ENCODE measurements at regions not wholly inside any gene's neighbourhood (a gene's known extent, or its start where the extent isn't known, plus 50 kb on each side); places are given as distances from the start of the nearest gene placed in this dataset.

GRCh38 chr5:106976363-106976762 is 694.4 kb downstream of the EFNA5 start:
- Histone ChIP-seq H3K36me3 (ENCODE audit: insufficient read depth, low read length) (no peaks in the 10 kb centered on the region), H3K9me3 (ENCODE audit: control insufficient read depth in 1 of 2, low read length in 2 of 2) (no peaks in the 10 kb centered on the region), H3K4me1 (ENCODE audit: insufficient read depth, low read length) (no peaks in the 10 kb centered on the region), H3K4me3 (ENCODE audit: low read length in 2 of 2) (no peak overlapping the region), H3K27ac (ENCODE audit: low read depth, low read length) (no peak overlapping the region), H3K27me3 (ENCODE audit: insufficient read depth, low read length) (no peaks in the 10 kb centered on the region)
- intact Hi-C loops (cut with micrococcal nuclease): no loop called here
- Mint-ChIP-seq H3K4me3 (no peak overlapping the region), H3K9me3 (peaks cover 0 to 5% (median 0%) of the 10 kb centered on the region in 8 donors), H3K27ac (no peak overlapping the region), H3K4me1 (no peaks in the 10 kb centered on the region), H3K36me3 (no peaks in the 10 kb centered on the region), H3K27me3 (peaks cover 0 to 3% of the 10 kb centered on the region in 2 donors)
- ChIA-PET CTCF (ENCODE audit: partially characterized antibody) (no interaction called here), POLR2A (ENCODE audit: partially characterized antibody) (no interaction called here)
- no peak for DNase-seq

GRCh38 chr5:106974272-106974671 is 696.5 kb downstream of the EFNA5 start:
- Mint-ChIP-seq H3K27me3 (no peaks in the 10 kb centered on the region), H3K9me3 (peaks cover 0 to 2% (median 0%) of the 10 kb centered on the region in 8 donors), H3K4me1 (no peaks in the 10 kb centered on the region), H3K4me3 (no peak overlapping the region), H3K36me3 (no peaks in the 10 kb centered on the region), H3K27ac (no peak overlapping the region)
- Histone ChIP-seq H3K9me3 (ENCODE audit: control insufficient read depth in 1 of 2, low read length in 2 of 2) (no peaks in the 10 kb centered on the region), H3K36me3 (ENCODE audit: insufficient read depth, low read length) (no peaks in the 10 kb centered on the region), H3K27ac (ENCODE audit: low read depth, low read length) (no peak overlapping the region), H3K4me1 (ENCODE audit: insufficient read depth, low read length) (no peaks in the 10 kb centered on the region), H3K4me3 (ENCODE audit: low read length in 2 of 2) (no peak overlapping the region), H3K27me3 (ENCODE audit: insufficient read depth, low read length) (no peaks in the 10 kb centered on the region)
- DNase-seq: no peak
- ChIA-PET CTCF (ENCODE audit: partially characterized antibody) (no interaction called here), POLR2A (ENCODE audit: partially characterized antibody) (no interaction called here)
- intact Hi-C loops (cut with micrococcal nuclease): no loop called here

GRCh38 chr5:106966686-106967315 is 703.9 kb downstream of the EFNA5 start:
- H3K9me3 ChIP-seq (ENCODE audit: control insufficient read depth in 1 of 2, low read length in 2 of 2): no peaks in the 10 kb centered on the region
- intact Hi-C loops (cut with micrococcal nuclease): no loop called here
- ChIA-PET CTCF (ENCODE audit: partially characterized antibody) (no interaction called here), POLR2A (ENCODE audit: partially characterized antibody) (no interaction called here)
- no peak overlapping the region for H3K4me3 ChIP-seq (ENCODE audit: low read length in 2 of 2)
- H3K36me3 ChIP-seq (ENCODE audit: insufficient read depth, low read length): no peaks in the 10 kb centered on the region
- Mint-ChIP-seq H3K27me3 (no peaks in the 10 kb centered on the region), H3K9me3 (peaks cover 2 to 10% (median 5%) of the 10 kb centered on the region in 8 donors), H3K27ac (no peak overlapping the region), H3K36me3 (no peaks in the 10 kb centered on the region), H3K4me1 (no peaks in the 10 kb centered on the region), H3K4me3 (no peak overlapping the region)
- H3K27me3 ChIP-seq (ENCODE audit: insufficient read depth, low read length): no peaks in the 10 kb centered on the region
- no peaks in the 10 kb centered on the region for H3K4me1 ChIP-seq (ENCODE audit: insufficient read depth, low read length)
- no peak for DNase-seq
- no peak overlapping the region for H3K27ac ChIP-seq (ENCODE audit: low read depth, low read length)

- H3K4me1 ChIP-seq (ENCODE audit: insufficient read depth, low read length): no peaks in the 10 kb centered on the region
- H3K9me3 ChIP-seq (ENCODE audit: control insufficient read depth in 1 of 2, low read length in 2 of 2): no peaks in the 10 kb centered on the region
- Mint-ChIP-seq H3K27ac (no peak overlapping the region), H3K4me1 (no peaks in the 10 kb centered on the region), H3K36me3 (no peaks in the 10 kb centered on the region), H3K27me3 (no peaks in the 10 kb centered on the region), H3K4me3 (no peak overlapping the region), H3K9me3 (peaks cover 3 to 12% (median 5%) of the 10 kb centered on the region in 8 donors)
- H3K36me3 ChIP-seq (ENCODE audit: insufficient read depth, low read length): no peaks in the 10 kb centered on the region
- ChIA-PET POLR2A (ENCODE audit: partially characterized antibody) (no interaction called here), CTCF (ENCODE audit: partially characterized antibody) (no interaction called here)
- DNase-seq: no peak
- no peak overlapping the region for H3K27ac ChIP-seq (ENCODE audit: low read depth, low read length)
- H3K4me3 ChIP-seq (ENCODE audit: low read length in 2 of 2): no peak overlapping the region
- intact Hi-C loops (cut with micrococcal nuclease): no loop called here
- no peaks in the 10 kb centered on the region for H3K27me3 ChIP-seq (ENCODE audit: insufficient read depth, low read length)
Measured at GRCh38 chr5:106964132-106964531, 706.6 kb downstream of the EFNA5 start.

GRCh38 chr5:106963630-106964029 is 707.1 kb downstream of the EFNA5 start:
- H3K36me3 ChIP-seq (ENCODE audit: insufficient read depth, low read length): no peaks in the 10 kb centered on the region
- peaks cover 3 to 12% (median 5%) of the 10 kb centered on the region in 8 donors for H3K9me3 Mint-ChIP-seq
- H3K27ac ChIP-seq (ENCODE audit: low read depth, low read length): no peak overlapping the region
- ChIA-PET CTCF (ENCODE audit: partially characterized antibody) (no interaction called here), POLR2A (ENCODE audit: partially characterized antibody) (no interaction called here)
- H3K36me3 Mint-ChIP-seq: no peaks in the 10 kb centered on the region
- H3K27ac Mint-ChIP-seq: no peak overlapping the region
- no peaks in the 10 kb centered on the region for H3K27me3 Mint-ChIP-seq
- H3K4me1 Mint-ChIP-seq: no peaks in the 10 kb centered on the region
- no peaks in the 10 kb centered on the region for H3K9me3 ChIP-seq (ENCODE audit: control insufficient read depth in 1 of 2, low read length in 2 of 2)
- H3K4me1 ChIP-seq (ENCODE audit: insufficient read depth, low read length): no peaks in the 10 kb centered on the region
- no peak overlapping the region for H3K4me3 ChIP-seq (ENCODE audit: low read length in 2 of 2)
- no peak for DNase-seq
- no peaks in the 10 kb centered on the region for H3K27me3 ChIP-seq (ENCODE audit: insufficient read depth, low read length)
- H3K4me3 Mint-ChIP-seq: no peak overlapping the region
- intact Hi-C loops (cut with micrococcal nuclease): no loop called here

- H3K27ac ChIP-seq (ENCODE audit: low read depth, low read length): no peak overlapping the region
- no peaks in the 10 kb centered on the region for H3K27me3 ChIP-seq (ENCODE audit: insufficient read depth, low read length)
- no peaks in the 10 kb centered on the region for H3K4me1 Mint-ChIP-seq
- H3K4me1 ChIP-seq (ENCODE audit: insufficient read depth, low read length): no peaks in the 10 kb centered on the region
- CTCF ChIA-PET (ENCODE audit: partially characterized antibody): no interaction called here
- H3K36me3 ChIP-seq (ENCODE audit: insufficient read depth, low read length): no peaks in the 10 kb centered on the region
- no peaks in the 10 kb centered on the region for H3K36me3 Mint-ChIP-seq
- H3K27ac Mint-ChIP-seq: no peak overlapping the region
- no peak overlapping the region for H3K4me3 ChIP-seq (ENCODE audit: low read length in 2 of 2)
- DNase-seq: no peak
- peaks cover 3 to 12% (median 5%) of the 10 kb centered on the region in 8 donors for H3K9me3 Mint-ChIP-seq
- POLR2A ChIA-PET (ENCODE audit: partially characterized antibody): no interaction called here
- H3K9me3 ChIP-seq (ENCODE audit: control insufficient read depth in 1 of 2, low read length in 2 of 2): no peaks in the 10 kb centered on the region
- no peak overlapping the region for H3K4me3 Mint-ChIP-seq
- intact Hi-C loops (cut with micrococcal nuclease): no loop called here
- H3K27me3 Mint-ChIP-seq: no peaks in the 10 kb centered on the region
Measured at GRCh38 chr5:106962464-106963230, 708.1 kb downstream of the EFNA5 start.

- Mint-ChIP-seq H3K9me3 (peaks cover 0 to 12% (median 7%) of the 10 kb centered on the region in 8 donors), H3K4me1 (no peaks in the 10 kb centered on the region), H3K4me3 (no peak overlapping the region), H3K27ac (no peak overlapping the region), H3K27me3 (no peaks in the 10 kb centered on the region), H3K36me3 (no peaks in the 10 kb centered on the region)
- H3K4me3 ChIP-seq (ENCODE audit: low read length in 2 of 2): no peak overlapping the region
- no peaks in the 10 kb centered on the region for H3K36me3 ChIP-seq (ENCODE audit: insufficient read depth, low read length)
- no peaks in the 10 kb centered on the region for H3K4me1 ChIP-seq (ENCODE audit: insufficient read depth, low read length)
- no peak for DNase-seq
- intact Hi-C loops (cut with micrococcal nuclease): no loop called here
- no peak overlapping the region for H3K27ac ChIP-seq (ENCODE audit: low read depth, low read length)
- ChIA-PET POLR2A (ENCODE audit: partially characterized antibody) (no interaction called here), CTCF (ENCODE audit: partially characterized antibody) (no interaction called here)
- H3K9me3 ChIP-seq (ENCODE audit: control insufficient read depth in 1 of 2, low read length in 2 of 2): no peaks in the 10 kb centered on the region
- H3K27me3 ChIP-seq (ENCODE audit: insufficient read depth, low read length): no peaks in the 10 kb centered on the region
Measured at GRCh38 chr5:106959387-106959786, 711.4 kb downstream of the EFNA5 start.
